ENCODE measurements at regions not wholly inside any gene's neighbourhood (a gene's known extent, or its start where the extent isn't known, plus 50 kb on each side); places are given as distances from the start of the nearest gene placed in this dataset.

DNA sequence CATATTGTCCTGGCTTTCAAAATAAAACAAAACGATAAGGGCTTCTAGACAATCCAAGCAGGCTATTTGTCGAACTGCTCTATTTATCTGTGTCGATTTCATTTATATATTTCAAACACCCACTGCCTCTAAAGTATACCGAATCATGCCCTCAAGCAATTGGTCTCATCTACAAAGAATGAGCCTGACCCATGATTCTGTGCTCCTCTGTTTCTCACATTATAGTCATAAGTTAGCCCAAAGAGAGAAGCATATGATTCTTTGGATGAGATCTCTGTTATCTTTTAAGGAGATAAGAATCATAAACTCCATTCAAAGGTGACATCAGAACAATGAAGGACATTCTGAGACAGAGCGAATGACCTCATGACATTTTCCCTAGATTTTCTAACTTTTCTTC, 191.1 kb downstream of the MAP2K6 start:
- DNase-seq (ENCODE audit: low spot score): no peak

DNA sequence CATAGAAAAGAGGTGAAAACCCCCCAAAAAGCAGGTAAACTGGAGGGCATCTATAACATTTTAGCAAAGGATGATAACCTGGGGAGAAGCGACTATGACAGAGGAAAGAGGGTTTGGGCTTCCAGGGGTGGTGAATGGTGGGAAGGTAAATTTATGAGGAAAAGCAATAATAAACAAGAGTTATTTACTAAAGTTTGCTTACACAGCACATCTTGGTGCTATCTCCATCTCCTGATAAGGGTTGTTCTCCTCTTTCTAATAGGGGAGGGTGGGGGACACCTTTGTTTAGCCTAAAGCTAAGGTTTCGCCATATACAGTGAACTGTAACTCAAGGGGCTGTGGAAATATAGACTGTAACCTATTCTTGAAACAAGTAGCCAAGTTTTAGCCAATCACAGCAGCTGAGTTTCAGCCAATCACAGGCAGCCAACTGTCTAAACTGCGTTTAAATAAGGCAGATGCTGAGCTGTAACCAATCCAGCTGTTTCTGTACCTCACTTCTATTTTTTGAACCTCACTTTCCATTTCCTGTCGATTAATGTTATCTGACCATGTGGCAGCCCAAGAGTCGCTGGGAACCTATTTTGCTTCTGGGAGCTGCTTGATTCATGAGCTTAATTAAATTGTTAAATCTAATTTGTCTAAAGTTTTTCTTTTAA, 191.8 kb downstream of the MAP2K6 start:
- no peak for DNase-seq (ENCODE audit: low spot score)

DNA sequence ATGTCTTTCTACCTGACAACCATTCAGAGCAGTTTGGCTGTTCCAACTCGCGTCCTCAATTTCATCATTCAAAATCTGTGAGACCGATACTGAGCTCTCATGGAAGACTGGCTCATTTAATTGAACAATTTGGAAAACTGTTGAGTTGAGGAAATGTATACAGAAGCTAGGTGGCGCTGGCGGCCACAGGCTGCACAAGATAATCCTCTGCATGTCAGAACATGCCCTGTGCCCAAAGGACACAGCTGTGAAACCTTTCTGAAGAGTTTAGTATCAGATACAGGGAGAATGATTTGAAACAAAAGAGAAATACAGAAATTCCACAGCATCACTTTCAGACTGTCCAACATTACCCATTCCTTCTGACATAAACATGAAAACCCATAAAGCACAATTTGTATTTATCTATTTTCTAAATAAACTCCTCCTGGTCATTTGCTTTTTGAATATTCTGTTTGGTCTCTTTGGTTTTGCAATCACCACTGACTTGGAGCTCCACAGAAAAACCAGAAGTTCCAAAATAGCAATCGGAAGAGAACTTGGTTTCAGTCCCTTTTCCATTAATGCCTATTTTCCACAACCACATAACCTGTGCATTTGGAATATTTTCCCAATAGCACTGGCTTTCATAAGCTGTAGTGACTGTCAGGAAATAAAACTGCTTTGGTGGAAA, 192.8 kb downstream of the MAP2K6 start:
- DNase-seq (ENCODE audit: low spot score): peak; percentile 80

DNA sequence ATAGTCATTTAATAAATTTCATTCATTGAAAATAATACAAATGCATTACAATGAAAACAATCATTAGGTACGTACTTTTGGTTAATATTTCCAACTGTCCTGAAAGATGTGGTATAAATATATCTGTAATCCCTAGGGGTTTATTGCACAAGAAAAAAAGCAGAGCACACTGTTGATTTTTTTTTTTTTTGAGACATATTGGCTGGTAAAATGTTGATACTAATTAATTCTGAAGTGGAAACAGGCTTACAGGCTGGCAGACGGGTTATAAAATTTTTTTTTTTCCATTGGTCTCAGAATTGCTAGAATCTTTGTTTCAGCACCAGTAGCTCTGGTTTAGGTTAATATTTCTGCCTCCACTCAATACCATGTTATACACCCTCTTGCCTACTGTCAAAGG, 193.6 kb downstream of the MAP2K6 start:
- no peak for DNase-seq (ENCODE audit: low spot score)

DNA sequence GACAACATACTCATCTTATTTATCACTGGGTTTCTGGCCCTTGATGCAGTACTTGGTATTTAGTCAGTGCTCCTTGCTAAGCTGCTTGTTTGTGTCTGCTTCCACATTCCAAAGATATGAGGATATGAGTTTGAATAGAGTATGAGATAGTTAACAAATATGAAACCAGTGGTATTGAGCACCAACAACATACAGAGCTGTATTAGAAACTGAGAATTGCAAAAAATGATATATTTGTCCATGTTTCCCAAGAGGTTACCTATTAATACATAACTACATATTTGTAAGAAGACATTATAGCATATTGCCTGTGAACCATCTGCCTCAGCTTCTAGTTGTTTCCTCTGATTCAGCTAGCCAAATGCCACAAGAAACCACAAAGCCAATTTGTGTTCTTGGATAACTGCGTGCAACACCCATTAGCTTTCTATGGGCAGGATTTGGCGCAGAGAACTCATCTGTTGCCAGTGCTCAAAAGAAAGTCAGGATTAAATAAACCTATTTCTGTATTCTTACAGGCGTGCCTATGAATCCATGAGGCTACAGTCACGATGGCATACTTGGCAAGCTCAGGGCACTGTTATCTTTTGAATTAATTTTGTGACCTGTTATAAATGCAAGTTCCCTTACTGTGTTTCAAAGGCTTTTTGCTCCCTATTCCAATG, 194.4 kb downstream of the MAP2K6 start:
- DNase-seq (ENCODE audit: low spot score): no peak

DNA sequence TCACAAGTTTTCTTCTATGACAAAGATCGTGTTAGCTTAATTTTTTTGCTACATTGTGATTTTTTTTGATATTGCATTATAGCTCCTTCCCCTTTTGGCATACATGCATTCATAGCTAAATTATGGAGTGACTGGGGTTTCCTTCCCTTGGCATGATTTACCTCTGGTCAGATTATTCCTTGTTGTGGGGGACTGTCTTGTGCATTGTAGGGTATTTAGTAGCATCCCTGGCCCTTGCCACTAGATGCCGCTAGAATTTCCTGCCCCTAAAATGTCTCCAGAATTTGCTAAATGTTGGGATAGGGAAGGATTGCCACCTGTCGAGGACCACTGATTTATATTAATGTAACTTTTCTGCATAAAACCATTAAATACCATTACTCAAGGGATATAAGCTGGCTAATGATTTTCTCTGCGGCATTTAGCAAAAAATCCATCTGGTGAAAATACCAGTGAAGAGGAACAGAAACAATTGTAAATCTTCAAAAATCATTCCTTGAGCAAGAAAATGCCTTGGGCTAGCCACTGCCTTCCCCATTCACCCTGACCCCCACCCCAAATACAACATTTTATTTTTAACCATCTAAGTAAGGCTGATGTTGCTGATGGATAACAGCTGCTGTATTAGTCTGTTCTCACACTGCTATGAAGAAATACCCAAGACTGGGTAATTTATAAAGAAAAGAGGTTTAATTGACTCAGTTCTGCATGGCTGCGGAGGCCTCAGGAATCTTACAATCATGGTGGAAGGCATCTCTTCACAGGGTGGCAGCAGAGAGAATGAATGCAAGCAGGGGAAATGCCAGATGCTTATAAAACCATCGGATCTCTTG, 195.2 kb downstream of the MAP2K6 start:
- DNase-seq (ENCODE audit: low spot score): no peak

DNA sequence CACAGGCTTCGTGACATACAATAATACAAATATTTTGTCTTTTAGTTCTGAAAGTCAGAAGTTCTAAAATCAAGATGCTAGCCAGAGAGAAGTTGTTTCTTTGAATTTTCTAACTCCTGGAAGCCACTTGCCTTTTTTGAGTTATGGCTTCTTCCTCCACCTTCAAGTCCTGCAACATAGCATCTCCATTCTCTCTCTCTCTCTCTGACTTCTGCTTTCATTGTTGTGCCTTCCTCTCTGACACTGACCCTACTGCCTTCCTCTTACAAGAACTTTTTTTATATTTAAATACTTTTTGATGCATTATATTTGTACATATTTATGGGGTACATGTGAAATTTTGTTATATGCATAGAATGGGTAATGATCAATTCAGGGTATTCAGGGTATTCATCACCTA, 205.9 kb downstream of the MAP2K6 start:
- no peak for DNase-seq (ENCODE audit: low spot score)

DNA sequence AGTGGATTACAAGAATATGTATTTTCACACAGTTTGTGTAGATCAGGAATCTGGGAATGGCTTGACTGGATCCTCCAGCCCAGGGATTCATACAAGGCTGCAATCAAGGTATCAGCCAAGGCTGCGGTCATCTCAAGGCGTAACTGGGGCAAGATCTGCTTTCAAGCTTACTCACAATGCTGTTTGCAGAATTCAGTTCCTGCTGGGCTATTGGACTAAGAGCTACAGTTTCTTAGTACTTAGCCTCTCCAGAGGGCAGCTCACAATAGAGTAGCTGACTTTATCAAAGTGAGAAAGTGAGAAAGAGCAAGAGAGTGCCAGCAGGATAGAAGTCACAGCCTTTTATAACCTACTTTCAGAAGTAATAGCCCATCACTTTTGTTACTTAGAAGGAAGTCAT, 211.0 kb downstream of the MAP2K6 start:
- DNase-seq (ENCODE audit: low spot score): no peak

DNA sequence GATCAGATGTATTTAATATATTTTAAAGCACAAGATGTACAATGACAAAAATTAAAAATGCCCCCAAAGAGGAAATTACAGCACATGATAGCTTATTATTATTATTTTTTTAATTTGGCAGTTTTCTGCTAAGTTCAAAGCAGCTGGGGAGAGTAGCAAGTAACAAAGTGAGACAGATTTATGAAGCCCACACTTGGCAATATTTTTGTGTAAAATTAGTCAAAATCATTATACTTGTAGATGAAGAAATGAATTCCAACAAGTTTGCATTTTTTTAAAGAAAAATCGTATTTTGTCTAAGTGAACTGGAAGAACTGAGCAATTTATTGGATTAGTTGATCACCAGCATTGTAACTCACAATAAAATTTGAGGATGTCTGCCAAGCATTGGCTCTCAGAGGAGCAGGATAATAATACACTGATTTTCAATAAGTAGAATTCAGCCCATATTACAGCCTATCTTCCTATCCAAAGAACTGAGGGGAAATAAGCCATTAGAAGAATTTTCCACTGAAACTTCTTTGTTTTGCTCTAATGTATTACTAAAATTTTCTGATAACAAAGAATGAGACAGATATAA, 215.6 kb downstream of the MAP2K6 start:
- no peak for DNase-seq (ENCODE audit: low spot score)

DNA sequence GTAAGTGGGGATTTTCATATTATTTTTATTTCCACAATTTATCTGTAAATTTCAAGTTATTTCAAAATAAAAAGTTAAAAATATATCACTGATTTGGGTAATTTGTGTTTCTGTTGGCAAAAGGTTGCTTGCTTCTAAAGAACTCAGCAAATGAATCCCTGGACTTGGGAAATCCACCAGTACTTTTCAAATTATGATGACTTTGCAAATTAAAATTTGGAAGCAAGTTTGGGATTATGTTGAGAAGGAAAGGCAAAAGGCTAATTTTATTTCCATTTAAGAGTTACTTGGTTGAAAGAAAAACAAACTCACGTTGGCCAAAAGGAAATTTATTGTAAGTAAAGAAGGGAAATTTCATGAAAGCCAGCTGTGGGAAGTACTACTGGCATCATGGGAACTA, 220.3 kb downstream of the MAP2K6 start:
- DNase-seq (ENCODE audit: low spot score): no peak

DNA sequence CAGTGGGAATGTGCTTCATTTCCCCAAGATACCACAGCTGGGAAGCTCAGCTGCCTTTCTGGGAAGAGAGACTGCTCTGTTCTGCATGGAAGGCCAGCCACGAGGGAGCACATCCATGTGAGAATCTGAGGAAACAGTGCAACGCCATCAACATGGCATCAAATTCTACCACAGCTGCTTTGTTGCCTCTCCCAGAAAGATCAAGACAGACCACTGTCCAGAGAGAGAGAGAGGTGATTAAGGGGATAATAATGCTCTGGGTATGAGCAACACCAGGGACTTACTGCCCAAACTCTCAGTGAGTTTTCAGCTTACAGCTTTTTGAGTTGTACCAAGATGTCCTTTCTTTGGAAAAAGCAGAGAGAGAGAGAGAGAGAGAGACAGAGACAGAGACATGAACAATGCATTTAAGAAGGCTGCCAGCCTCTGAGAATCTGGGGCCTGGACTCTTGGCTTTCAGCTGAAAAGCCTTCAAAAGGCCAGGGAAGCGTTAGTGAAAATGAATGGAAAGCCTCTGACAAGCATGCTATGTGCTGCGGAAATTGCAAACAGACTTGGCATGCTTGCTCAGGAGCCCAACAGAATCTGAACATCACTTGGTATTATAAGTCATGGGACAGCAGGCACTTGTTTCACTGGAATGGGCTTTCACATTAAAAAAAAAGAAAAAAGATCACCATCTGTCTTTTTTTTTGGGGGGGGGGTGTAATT, 223.1 kb downstream of the MAP2K6 start:
- DNase-seq (ENCODE audit: low spot score): no peak

DNA sequence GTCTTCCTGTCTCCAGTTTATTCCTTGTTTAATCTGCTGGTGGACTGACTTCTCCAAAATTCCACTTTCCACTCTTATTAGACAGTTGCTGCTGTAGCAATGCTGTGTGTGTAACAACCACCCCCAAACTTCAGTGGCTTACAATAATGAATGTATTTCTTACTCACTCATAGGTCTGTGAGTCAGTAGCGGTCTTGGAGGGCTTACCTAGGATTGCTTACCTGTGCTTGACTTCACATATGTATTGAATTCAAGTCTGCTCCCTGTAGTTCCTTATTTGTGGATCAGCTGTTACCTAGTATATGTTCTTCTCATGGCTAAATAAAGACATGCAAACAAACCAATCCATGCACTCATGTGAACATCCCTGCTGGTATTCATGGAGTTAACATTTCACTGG, 224.6 kb downstream of the MAP2K6 start:
- no peak for DNase-seq (ENCODE audit: low spot score)

DNA sequence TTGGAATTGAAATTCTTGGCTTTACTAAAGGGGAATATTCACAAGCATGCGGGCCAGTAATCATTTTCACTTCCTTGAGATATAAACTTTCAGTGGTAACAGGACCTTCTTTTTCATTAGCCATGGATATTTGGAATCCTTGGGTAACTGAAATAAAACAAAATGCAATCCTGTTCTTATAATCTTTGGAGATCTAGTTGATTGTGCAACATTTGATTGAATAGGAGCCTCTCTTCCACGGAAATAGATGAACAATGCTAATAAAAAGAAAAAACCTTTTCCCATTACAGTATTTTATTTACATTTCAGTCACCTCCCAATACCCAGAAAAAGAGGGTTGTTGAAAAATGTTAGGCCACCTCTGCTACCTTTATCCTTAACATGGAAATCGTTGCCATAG, 225.6 kb downstream of the MAP2K6 start:
- no peak for DNase-seq (ENCODE audit: low spot score)

DNA sequence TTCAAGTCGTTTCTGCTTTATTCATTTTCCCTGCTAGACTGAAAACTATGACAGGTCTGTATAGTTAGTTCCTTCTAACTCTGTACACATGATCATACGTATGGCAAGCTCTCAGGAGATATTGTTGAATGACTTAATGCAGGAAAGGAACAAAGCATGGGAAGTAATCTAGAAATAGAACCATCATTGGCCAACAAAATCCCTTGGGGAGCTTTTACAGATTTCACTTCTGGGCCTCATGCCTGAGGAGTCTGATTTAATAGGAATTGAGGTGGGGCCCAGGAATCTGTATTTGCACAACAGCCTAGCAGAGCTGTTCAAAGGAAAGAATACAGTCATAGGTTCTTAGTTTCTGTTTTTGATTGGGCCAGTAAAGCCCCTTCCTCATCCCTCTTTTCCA, 229.2 kb downstream of the MAP2K6 start:
- no peak for DNase-seq (ENCODE audit: low spot score)

DNA sequence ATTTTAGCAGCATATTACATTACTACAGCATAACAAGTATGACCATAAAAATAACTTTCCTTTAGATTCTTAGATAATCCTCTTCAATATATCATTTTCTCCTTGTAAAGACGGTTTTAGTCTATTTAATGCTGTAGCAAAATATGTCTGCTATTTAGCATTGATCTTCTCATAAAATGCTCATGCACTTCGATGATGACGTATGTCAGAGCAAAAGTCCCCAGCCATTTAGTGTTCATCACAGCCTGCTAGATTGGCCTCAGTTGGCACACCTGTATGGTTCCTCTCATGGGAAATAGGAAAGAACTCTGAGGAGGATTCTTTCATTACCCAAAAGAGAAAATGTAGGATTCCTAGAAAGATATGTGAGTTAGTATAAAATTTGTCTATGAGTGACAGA, 232.2 kb downstream of the MAP2K6 start:
- DNase-seq (ENCODE audit: low spot score): no peak

DNA sequence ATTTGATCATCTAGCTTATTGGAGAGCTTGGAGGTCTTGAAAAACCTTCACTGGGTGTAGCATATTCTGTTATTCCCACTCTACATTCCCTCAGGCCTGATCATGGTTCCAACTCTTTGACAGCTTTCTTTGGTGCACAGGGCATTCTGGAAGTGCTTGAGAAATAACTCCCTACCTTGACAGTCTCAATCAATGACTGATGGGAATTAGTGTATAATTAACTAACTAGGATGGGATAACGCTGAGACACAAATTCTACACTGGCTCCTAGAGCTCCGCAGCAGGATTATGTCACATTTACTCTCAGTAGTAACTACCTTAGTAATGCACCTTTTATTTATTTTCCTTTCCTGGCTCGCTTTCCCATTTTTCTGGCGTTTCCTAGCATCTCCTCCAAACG, 236.4 kb downstream of the MAP2K6 start:
- DNase-seq (ENCODE audit: low spot score): no peak

DNA sequence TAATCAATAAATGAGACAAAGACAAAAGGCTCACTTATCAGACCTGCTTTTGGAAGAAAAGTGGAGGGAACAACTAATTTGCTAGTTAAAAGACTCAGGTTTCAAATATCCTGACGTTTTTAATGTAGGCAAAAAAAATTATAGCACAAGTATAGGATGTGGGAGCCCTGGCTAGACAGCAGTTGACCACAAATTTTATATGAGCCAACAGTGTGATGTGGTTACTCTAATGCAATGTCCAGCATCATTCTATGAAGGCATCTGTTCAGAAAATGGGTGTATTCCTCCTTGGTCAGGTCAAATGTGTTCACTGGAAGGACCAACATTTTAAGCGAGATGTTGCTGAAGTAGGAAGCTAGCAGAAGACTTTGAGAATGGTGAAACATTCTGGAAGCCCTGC, 237.4 kb downstream of the MAP2K6 start:
- no peak for DNase-seq (ENCODE audit: low spot score)

DNA sequence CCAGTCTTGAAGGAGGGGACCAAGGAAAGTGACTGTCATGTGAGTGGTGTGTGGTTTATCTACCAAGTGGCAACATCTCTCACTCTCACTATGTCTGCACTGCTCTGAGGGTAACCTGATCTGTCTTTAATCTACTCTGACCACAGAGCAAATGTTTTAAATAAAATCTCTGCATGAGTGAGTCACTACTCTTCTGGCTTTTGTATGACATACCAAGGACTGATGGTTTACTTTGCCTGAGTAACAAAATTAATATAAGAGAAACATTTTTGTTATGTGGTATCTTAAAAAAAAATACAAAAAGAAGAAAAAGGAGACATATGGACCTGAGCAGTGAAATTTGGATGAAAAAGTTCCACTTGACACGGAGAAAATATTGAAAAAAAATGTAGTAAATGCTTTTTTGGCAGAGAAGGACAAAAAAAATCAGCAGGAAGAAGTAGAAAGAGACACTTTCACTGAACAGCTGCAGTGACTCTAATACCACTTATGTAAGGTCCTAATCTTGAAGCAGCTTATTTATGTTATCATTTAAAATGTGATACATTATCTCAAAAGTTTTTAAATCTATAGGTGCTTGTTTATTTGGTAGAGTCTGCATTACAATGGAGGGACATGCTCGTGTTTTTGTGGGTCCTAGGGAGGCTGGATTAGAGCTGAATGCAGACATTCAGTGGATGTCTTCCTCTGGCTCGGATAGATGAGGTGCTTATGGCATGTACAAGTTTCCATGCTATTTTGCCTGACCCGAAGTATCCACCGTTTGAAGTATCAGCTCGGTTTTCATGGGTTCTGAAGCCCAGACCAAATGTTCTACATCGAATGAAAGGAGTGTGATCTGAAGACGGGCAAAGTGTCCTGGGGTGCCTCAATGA, 240.7 kb downstream of the MAP2K6 start:
- no peak for DNase-seq (ENCODE audit: low spot score)

DNA sequence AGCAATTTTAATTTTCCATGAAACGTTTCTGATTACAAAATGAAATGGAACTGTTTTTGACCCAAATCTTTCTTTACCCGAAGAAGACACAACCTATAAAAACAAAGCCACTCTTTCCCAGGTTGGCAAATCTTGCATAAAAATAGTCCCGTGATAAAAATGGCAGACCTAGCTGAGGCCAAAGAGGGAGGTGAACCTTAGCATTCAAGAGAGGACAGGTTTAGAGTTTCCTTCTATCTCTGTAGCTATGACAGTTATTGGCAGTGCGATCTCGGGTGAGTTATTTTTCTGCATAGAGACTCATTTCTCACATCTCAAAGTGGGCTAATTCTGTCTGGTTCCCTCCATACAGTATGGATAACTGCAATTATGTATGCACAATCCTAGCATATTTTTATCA, 241.4 kb downstream of the MAP2K6 start:
- no peak for DNase-seq (ENCODE audit: low spot score)

DNA sequence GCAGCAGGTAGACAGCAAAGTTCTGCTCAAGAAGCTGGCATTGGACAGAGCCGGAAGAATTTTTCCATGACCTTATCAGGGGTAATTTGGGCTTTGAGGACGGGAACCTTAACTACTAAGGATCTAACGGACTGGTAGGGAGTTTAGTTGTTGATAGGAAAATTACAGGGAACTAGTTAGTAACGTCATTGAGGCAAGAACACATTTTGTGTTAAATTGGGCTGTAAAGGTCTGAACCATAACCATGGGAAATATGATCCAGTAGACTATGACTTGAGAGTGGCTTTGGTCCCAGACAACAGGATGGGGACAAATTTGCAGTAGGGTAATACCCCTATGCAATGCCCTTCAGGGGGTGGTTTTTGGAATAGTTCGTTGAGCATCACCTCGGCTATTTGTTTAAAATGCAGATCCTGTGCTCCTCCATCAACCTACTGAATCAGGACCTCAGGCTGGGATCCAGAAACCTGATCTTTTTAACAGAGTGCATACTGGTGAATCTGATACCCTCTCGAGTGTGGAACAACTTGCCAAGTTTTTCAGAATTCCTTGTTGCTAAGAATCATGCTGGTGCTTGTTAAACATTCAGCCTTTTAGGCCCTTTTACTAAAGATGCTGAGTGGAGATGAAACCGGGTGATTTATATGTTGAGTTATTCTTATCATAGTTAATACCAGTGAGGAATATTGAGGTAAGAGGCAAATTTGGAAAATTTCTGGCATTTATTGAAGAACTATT, 255.1 kb downstream of the MAP2K6 start:
- no peak for DNase-seq (ENCODE audit: low spot score)

Measured in ecto neural progenitor cell (in vitro differentiated cells).